ENCODE measurements at regions not wholly inside any gene's neighbourhood (a gene's known extent, or its start where the extent isn't known, plus 50 kb on each side); places are given as distances from the start of the nearest gene placed in this dataset.
A peak's percentile ranks its signal among the peaks of the same experiment; 100 is the strongest.

GRCh38 chr15:97171556-97171955 is 788.9 kb upstream of the ARRDC4 start:
- no peak for DNase-seq (ENCODE audit: low read depth in 2 of 2)

DNA sequence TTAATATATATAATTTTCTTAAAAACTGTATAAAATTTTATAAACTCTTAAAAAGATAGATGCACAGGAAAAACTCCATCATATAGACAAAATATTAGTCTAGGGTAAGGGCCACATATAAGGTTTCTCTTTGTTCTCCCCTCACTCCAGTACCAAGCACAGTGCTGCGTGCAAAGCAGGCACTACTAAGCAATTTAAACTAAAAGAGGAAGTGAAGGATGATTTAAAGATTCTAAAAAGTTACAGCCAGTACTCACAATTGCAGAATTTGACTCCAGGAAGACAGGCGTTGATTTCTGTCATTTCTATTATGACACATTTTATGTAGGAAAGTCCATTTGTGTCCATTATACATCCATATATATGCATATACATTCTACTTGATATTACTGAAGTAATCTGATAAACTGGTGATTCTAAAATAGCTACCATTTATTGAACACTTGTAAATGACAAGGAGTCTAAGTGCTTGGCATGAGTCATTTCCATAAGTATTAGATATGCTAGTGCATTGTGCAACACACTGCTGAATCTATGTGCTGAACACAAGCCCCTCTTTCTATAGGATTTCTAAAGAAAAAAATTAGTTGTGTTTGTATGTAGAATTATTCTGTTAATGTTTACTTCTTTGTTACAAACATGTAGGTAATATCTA is 785.5 kb upstream of the ARRDC4 start:
- no peak for DNase-seq (ENCODE audit: low read depth in 2 of 2)

GRCh38 chr15:97177151-97177577 is 783.3 kb upstream of the ARRDC4 start:
- DNase-seq (ENCODE audit: low read depth in 2 of 2): no peak

DNA sequence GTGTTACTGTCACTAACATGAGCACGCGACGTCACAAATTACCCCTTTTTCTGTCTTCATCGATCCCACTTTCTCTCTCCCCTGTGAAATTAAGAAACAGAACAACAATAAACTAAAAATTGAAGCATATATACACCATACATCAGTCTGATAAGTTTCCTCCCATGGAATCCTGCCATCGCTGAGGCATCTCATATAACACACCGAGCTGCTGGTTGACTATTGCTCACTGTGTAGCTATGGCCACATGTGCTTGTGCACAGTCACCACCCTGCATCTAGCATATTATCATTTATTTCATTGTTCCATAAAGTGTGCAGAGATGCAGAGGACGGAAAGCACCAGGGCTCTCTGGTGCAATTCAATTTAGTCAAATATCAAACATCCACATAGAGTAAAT is 777.9 kb upstream of the ARRDC4 start:
- no peak for DNase-seq (ENCODE audit: low read depth in 2 of 2)

DNA sequence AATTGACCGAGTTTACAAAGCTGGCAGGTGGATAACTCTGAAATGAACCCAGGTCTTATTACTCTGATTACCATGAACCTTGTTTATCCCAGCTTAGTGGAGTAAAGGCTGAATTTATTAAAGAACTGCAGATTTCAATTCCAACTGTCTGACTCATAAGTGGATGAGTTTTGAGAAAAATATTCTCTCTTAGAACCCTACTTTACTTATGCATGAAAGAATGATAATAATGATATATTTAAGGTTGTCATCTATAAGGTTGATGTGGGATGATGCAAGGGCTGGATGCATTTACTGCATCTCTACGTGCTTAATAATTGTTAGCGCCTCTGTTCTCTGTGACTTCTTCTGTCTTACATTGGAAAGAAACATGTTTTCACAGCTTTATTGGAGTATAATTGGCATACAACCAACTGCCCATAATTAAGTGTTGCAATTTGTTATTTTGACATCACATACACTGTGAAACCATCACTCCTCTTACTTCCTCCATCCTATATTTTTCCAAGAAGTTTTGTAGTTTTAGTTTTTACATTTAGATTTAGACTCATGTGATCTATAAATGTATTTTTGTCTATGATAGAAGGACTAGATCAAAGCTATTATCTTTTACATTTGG is 771.2 kb upstream of the ARRDC4 start:
- no peak for DNase-seq (ENCODE audit: low read depth in 2 of 2)

GRCh38 chr15:97194750-97195149 is 765.8 kb upstream of the ARRDC4 start:
- DNase-seq (ENCODE audit: low read depth in 2 of 2): no peak

GRCh38 chr15:97196048-97197014 is 764.2 kb upstream of the ARRDC4 start:
- DNase-seq (ENCODE audit: low read depth in 2 of 2): no peak

DNA sequence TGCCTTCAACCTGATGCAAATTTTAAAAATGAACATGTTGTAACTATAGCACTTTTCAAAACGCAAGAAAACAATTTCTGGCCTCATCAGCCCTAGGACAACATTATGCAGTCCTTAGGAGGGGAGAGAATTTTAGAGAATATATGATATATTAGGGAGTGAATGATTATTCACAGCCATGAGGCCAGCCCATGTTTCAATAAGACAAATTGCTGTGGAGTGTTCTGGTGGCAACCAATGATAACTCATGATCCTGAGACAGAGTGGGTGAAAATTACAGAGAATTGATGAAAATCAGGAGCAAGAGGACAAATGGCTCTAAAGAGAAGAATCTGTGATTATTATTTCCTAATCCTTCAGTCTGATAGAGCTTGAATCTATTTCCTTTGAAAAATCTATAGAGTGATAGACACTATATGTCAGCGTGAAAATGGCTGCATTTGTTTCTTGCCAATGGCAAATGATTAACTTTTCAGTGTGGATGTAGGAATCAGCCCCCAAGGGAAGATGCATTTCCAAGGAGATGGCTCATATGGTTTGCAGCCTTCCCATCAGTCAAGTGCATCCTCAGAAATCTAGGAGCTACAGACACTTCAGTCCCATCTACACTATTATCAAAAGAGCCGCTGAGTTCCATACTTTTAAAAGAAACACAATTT is 761.0 kb upstream of the ARRDC4 start:
- no peak for DNase-seq (ENCODE audit: low read depth in 2 of 2)

DNA sequence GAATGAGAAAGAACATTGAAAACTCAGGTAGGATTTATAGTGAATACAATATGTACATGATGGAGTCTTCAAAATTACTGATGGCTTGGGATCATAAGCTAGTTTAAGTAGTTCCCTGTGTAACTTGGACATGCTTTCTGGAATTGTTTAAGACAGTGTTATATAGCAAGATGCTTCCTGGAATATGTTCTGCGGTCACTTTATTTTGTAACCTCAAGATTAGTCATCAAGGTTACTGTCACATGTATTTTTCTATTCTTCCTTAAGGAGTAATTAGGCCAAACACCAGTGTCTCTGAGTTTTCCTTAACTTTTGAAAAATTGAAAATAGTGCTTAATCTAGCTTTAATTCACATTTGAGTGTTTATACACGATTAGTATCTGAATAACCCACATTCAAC is 760.3 kb upstream of the ARRDC4 start:
- DNase-seq (ENCODE audit: low read depth in 2 of 2): no peak

DNA sequence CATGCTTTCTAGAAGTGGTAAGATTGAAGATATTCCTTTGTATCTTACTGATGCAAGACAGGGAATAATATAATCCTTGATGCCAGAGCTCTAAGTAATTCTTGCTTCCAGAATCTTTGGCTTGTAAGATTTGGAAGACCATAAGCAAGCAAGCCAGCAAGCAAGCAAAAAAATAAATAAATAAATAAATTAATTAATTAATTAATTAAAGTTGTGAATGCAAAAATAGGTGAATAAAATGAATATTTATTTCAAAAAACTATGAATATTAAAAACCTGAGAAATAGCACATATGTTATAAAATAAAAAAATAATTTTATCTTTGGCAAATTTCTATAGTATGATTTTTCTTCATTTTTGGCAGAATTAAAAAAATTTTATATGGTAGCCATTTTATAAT is 750.2 kb upstream of the ARRDC4 start:
- no peak for DNase-seq (ENCODE audit: low read depth in 2 of 2)

DNA sequence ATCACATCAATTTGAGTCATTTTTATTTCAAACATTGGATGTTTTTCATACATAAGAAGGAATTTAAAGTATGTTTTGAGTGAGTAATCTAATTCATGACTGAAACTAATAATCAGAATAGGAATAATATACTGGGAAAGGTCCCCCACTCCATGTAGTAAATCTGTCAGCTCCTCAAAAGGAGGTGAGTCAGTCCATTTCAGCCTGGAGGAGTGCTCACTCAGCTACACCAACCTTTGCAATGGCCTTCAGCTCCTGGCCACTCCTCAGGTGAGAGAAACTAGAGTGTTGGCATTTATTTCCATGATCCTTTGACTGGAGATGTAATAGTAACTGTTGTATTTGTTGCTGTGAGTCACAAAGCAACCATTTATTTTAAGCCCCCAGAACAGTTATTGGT is 744.9 kb upstream of the ARRDC4 start:
- DNase-seq (ENCODE audit: low read depth in 2 of 2): no peak

GRCh38 chr15:97224191-97224641 is 736.3 kb upstream of the ARRDC4 start:
- no peak for DNase-seq (ENCODE audit: low read depth in 2 of 2)

DNA sequence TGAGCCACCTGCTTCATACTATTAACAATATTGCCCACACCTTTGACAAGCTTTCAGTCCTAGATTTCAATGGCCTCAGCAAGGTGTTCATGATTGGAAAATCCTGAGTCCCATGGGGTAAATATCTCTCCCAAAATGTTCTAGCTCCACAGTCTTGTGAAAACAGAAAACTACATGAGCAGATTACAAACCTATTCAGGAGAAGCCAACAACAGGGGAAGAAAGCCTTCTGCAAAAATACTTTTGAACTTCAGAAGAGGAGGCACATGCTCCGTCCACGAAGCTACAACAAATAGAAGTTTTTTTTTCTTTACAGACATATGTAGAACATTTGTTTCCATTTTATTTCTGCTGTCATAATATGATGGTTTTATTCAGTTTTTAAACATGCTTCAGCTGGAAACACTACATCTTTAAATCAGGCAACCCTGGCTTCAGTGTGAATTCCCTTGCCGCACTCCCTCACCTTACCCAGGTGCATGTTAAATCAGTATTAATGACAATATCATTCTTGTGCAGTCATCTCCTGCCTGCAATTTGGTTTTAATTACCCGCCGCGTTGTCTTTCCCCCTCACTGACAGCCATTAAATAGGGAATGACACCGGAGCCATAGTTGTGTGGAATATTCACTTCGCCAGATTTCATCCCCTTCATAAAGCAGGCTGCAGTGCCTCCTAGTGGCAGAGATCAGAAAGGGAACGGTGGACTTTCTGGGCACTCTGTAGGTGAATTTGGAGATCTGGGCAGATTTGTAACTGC is 725.5 kb upstream of the ARRDC4 start:
- peak in 1 of 2 donors; percentile 2 for DNase-seq (ENCODE audit: low read depth in 2 of 2)

- no peak for DNase-seq (ENCODE audit: low read depth in 2 of 2)
Observed at GRCh38 chr15:97235611-97235985, 724.9 kb upstream of the ARRDC4 start.

DNA sequence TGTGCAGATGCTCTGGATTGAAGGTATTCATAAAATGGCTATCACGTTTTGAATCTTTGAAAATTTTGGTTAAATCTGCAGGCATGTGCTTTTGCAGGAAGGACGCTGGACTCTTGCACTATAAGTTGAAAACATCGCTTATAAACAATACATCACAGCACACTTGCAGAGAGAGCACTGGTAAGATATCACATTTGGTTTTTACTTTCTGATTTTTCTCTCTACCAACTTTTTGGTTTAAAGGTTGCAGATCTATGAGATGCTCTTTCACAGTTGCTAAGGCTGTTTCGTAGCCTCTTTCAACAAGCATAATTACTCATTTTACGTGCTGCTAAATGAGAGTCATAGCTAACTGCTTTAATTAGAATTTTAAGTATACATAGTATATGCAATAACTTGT is 724.4 kb upstream of the ARRDC4 start:
- DNase-seq (ENCODE audit: low read depth in 2 of 2): no peak

GRCh38 chr15:97237160-97237559 is 723.3 kb upstream of the ARRDC4 start:
- DNase-seq (ENCODE audit: low read depth in 2 of 2): no peak

GRCh38 chr15:97248376-97248775 is 712.1 kb upstream of the ARRDC4 start:
- no peak for DNase-seq (ENCODE audit: low read depth in 2 of 2)

DNA sequence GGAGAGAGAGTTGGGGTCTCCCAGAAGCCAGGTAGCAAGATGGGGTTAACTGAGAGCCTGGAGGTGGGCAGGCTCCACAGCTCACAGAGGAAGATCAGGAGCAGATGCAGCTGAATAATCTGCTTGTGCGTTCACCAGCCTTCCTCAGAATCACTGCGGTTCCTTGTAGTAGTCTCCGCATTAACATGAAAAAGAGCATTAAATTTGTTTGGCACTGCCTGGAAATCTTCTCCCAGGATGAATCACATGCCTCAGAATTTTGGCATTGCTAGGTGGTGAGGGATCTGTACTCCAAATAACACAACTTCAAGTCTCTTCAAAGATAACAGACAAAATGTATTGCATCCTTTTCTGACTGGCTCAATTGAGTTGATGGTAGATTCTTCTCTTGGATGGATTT is 700.6 kb upstream of the ARRDC4 start:
- no peak for DNase-seq (ENCODE audit: low read depth in 2 of 2)

DNA sequence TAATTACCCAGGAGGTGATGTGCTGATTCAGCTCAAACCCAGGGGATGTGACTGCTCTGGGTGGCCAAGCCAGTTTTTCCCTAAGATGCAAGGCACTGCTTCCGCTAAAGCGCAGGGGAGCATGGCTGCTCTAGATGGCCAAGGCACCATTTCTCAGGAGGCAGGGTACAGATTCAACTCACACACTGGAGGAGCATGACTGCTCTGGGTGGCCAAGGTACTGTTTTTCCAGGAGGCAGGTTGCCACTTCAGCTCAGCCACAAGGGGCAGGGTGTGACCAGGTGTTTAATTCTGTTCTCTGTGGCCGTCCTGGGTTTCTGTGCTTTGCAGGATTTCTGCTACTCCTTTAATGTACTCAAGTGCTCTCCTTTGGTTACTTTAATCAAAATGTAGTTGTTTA is 659.3 kb upstream of the ARRDC4 start:
- no peak for DNase-seq (ENCODE audit: low read depth in 2 of 2)

DNA sequence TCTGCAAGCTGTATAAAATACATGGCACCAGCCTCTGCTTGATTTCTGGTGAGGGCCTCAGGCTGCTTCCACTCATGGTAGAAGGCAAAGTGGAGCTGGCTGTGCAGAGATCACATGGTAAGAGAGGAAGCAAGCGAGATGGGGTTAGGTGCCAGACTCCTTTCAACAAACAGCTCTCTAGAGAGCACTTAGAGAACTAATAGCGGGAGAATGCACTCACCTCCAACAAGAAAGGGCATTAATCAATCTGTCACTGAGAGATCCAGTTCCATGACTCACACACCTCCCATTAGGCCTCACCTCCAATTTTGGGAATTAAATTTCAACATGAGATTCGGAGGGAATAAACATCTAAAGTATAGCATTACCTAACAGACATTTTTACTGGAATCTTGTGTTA is 644.1 kb upstream of the ARRDC4 start:
- no peak for DNase-seq (ENCODE audit: low read depth in 2 of 2)

- DNase-seq (ENCODE audit: low read depth in 2 of 2): no peak
Observed at GRCh38 chr15:97317163-97317562, 643.3 kb upstream of the ARRDC4 start.
